Skin epidermis (tissue), 12 donors: ENCODE measurements at regions not wholly inside any gene's neighbourhood (a gene's known extent, or its start where the extent isn't known, plus 50 kb on each side); places are given as distances from the start of the nearest gene placed in this dataset.
A peak's percentile ranks its signal among the peaks of the same experiment; 100 is the strongest.
"Not testable (repeated sequence)": the region's sequence is repeated elsewhere in the genome, so short reads cannot be mapped to it uniquely, and the experiment has no call there.

ENCODE experiments used
- H3K27ac ChIP-seq, 21 experiments: fragments of 200-600 bp; sonication (generic) in 11 of 21; one replicate each; pipeline ENCODE4 v1.5.0; 2020; ENCODE audit warnings: mild to moderate bottlenecking in 3 of 21, inconsistent platforms in 2 of 21, moderate library complexity in 2 of 21
- H3K4me3 ChIP-seq, 7 experiments: fragments of 200-600 bp; sonication (generic) in 2 of 7; one replicate each; pipeline ENCODE4 v1.5.0; 2020; ENCODE audit warnings: inconsistent platforms in 2 of 7, mild to moderate bottlenecking in 2 of 7, moderate library complexity in 1 of 7

GRCh38 chr16:24624102-24624501 is 84.7 kb downstream of the RBBP6 start:
- Histone ChIP-seq H3K27ac (no peak overlapping the region), H3K4me3 (no peak overlapping the region)

DNA sequence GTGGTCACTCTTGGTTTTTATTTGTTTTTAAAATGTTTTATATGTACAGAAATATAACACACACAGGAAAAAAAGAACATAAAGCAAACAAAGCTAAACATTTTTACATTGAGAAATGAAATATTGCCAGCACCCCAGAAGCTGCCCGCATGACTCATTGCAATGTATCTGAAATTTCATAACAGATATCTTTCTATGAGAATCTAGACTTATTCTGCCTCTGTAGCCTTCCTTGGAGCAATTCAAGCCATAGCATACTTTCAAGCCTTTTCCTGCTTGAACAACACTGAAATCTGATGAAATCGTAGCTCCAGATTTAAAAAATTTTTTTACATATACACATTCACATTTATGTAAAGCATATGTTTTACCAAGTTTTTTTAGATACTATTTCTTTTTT is 86.9 kb downstream of the RBBP6 start:
- Histone ChIP-seq H3K27ac (peak overlapping the region in 1 of 21 experiments; percentile 1), H3K4me3 (no peak overlapping the region)

- H3K27ac ChIP-seq, result no peak overlapping the region
- H3K4me3 ChIP-seq, result no peak overlapping the region
These were observed 94.5 kb upstream of the TNRC6A start for GRCh38 chr16:24634919-24635318.

DNA sequence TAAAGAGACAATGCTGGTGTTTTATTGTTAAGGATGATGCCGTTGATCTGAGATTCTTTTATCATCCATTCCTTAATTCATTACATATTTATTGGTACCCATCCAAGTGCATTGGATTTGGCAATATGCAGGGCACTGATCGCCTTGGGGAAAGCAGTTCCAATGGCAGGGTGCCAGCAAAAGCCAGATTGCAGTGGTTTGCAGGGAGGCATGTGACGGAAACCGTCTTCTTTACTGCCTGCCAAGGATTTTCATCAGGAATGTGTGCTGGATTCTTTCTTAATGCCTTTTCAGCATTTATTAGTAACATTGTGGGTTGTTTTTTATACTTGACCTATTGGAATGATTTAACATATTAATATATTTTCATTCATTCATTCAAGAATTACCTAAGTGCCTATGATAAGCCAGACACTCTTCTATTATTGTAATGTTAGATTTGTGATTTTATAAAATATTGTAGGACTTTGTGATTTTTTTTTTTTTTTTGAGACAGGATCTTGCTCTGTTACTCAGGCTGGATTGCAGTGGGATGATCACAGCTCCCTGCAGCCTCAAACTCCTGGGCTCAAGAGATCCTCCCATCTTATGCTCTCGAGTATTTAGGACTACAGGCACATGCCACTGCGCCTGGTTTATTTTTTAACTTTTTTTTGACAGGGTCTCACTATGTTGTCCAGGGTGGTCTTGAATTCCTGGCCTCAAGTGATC is 93.4 kb upstream of the TNRC6A start:
- Histone ChIP-seq H3K27ac (no peak overlapping the region), H3K4me3 (no peak overlapping the region)

DNA sequence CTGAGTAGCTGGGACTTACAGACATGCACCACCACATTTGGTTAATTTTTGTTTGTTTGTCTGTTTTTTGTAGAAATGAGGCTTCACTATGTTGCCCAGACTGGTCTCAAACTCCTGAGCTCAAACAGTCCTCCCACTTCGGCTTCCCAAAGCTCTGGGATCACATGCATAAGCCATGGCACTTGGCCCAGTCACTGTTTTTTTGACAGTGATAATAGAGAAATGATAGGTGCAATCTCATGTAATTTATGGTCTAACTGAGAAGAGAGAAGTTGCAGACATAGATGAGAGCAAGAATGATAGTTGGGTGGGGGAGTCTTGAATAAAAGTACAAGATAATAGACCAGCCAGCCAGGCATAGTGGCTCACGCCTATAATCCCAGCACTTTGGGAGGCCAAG is 89.7 kb upstream of the TNRC6A start:
- Histone ChIP-seq H3K27ac (no peak overlapping the region), H3K4me3 (no peak overlapping the region)

- H3K4me3 ChIP-seq, result no peak overlapping the region
These were observed 86.0 kb upstream of the TNRC6A start for GRCh38 chr16:24643489-24643888.

DNA sequence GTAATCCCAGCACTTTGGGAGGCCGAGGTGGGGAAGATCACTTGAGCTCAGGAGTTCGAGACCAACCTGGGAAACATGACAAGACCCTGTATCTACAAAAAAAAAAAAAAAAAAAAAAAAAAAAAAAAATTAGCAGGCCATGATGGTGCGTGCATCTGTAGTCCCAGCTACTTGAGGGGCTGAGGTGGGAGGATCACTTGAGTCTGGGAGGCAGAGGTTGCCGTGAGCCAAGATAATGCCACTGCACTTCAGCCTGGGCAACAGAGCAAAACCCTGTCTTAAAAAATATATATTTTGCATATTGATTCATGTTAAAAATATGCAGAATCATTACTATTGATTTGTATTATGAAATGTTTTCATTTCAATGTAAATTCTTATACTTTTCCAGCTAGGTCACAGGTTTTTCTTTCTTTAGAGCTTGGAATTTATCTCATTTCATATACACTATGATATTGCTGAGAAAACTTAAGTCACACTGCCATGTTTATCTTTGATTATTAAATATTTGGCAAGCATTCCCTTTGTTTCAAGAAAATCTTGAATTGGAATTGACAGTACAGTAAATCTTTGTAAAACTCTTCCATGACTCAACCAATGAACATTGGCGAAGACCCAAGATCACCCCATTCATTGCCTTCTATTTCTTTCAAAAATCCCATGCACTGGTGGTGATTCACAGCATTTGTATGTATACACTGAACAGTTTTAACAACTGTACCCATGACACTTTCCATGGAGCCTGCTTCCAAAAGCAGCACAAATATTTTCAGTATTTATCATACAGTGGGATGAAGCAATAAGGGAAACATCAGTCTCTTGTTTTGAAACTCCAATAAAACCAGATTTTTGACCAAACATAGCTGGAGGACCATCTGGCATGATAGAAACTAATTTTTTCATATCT is 83.5 kb upstream of the TNRC6A start:
- Histone ChIP-seq H3K27ac (peak overlapping the region in 3 of 21 experiments; percentile 24 to 49 (median 31)), H3K4me3 (no peak overlapping the region)

More at GRCh38 chr16:24643489-24643888, 86.0 kb upstream of the TNRC6A start:
- H3K27ac ChIP-seq, result no peak overlapping the region

GRCh38 chr16:24646646-24646995 is 82.8 kb upstream of the TNRC6A start:
- peak overlapping the region in 7 of 21 experiments; percentile 3 to 62 (median 31) for H3K27ac ChIP-seq
- no peak overlapping the region for H3K4me3 ChIP-seq

DNA sequence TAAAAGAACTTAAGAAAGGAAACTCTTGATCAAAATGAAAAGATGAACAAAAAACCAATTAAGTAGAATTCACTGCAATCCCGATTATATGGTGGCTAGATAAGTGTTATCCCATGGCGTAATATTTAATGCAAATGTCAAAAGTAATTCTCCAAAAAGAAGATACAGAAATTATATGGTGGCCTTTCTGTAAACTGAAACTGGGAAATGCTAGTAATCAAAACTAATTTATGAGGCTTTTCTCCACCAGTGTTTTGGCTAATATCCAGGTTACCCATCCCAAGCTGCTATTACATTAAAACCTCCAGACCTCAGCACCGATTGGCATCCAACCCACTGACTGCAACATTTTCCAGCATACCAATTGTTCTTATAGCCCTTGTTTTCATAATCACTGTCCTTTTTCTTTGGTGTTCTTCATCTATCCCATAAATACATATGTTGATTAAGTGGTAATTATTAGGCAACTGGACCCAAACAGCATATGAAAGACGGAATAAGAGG is 77.2 kb upstream of the TNRC6A start:
- Histone ChIP-seq H3K4me3 (no peak overlapping the region), H3K27ac (no peak overlapping the region)

DNA sequence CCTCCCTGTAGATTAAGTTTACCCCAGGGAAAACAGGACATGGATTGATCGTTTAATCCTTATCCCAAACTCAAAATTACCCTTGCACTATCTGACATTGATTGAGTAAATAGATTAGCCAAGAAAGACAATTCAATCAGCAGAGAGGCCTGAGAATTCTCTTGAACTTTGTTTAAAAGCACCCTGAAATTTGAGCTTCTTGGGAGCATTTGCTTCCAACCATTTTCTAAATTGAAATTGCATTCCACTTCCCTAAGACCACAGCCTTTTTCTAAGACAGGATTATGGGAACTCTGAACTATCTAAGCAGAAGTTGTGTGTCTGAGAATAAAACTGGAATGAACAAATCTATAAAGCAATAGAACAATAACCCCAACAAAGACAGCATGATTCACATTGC is 76.6 kb upstream of the TNRC6A start:
- Histone ChIP-seq H3K4me3 (no peak overlapping the region), H3K27ac (no peak overlapping the region)

DNA sequence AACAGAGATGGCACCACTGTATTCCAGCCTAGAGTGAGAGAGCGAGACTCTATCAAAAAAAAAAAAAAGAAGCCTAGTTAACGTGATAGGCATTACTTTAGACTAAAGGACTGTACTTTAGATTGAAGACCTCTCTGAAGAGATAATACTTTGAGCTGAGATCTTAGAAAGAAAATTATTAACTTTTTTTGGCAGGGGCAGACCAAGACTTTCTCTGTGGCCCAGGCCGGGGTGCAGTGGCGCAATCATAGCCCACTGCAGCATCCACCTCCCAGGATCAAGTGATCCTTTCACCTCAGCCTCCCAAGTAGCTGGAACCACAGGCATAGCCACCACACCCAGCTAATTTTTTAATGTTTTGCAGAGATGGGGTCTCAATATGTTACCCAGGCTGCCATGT is 75.7 kb upstream of the TNRC6A start:
- no peak overlapping the region for H3K27ac ChIP-seq
- H3K4me3 ChIP-seq, result no peak overlapping the region

- H3K4me3 ChIP-seq, H3K27ac ChIP-seq: not testable (repeated sequence)
These were observed 63.5 kb upstream of the TNRC6A start for GRCh38 chr16:24665942-24666341.

GRCh38 chr16:24667244-24667764 is 62.1 kb upstream of the TNRC6A start:
- Histone ChIP-seq H3K4me3 (no peak overlapping the region), H3K27ac (no peak overlapping the region)

- Histone ChIP-seq H3K27ac (peak overlapping the region in 12 of 21 experiments; percentile 26 to 80 (median 60)), H3K4me3 (no peak overlapping the region)
These were observed 60.9 kb upstream of the TNRC6A start for GRCh38 chr16:24668481-24669061.

GRCh38 chr16:24670623-24671454 is 58.6 kb upstream of the TNRC6A start:
- H3K4me3 ChIP-seq, result no peak overlapping the region
- peak overlapping the region in 1 of 21 experiments; percentile 3 for H3K27ac ChIP-seq

DNA sequence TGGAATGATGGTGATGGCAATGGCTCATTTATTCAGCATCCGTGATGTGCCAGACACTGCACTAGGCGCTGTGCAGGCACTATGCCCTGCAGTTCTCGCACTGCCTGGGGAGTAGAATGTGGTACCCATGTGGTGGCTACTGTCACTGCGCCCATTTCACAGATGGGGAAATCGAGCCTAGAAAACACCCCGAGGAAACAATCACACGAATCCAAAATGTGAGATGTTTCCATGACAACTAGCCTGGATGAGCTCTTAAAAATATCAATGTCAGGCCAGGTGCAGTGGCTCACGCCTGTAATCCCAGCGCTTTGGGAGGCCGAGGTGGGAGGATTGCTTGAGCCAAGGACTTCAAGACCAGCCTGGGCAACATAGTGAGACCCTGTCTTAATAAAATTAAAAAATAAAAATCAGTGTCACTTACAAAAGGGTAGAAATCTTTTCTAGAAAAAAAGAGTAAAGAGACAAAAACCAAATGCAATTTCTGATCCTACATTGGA is 57.9 kb upstream of the TNRC6A start:
- Histone ChIP-seq H3K4me3 (no peak overlapping the region), H3K27ac (no peak overlapping the region)

- no peak overlapping the region for H3K27ac ChIP-seq
- no peak overlapping the region for H3K4me3 ChIP-seq
These were observed 56.3 kb upstream of the TNRC6A start for GRCh38 chr16:24673155-24673554.

GRCh38 chr16:24674877-24675276 is 54.6 kb upstream of the TNRC6A start:
- Histone ChIP-seq H3K4me3 (no peak overlapping the region), H3K27ac (no peak overlapping the region)

DNA sequence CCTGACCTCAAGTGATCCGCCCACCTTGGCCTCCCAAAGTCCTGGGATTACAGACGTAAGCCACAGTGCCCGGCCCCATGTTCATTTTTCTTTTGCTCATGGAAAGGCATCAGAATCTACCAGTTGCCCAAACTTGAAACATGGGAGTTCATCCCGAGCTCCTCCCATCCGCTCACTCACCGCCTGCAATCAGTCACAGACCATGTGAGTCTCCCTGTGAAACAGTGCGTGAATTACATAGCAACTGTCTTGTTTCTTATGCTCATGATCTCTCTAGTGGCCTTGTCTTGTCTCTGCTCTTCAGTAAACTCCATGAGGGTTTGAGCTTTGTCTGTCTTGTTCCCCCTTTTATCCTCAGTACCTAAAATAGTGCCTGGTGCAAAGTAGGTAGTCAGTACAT is 52.1 kb upstream of the TNRC6A start:
- H3K27ac ChIP-seq, result no peak overlapping the region
- H3K4me3 ChIP-seq, result no peak overlapping the region
